DMS153 treated with DMSO at 0.1 percent for 48 hours (cell line): ENCODE measurements at regions not wholly inside any gene's neighbourhood (a gene's known extent, or its start where the extent isn't known, plus 50 kb on each side); places are given as distances from the start of the nearest gene placed in this dataset.

Source experiments
- DNase-seq: peaks from one replicate; lab custom pipeline; 2025; ENCODE audit not compliant: unreplicated experiment; lab: John Stamatoyannopoulos, UW

GRCh38 chr9:32220750-32221149 lies 163.7 kb upstream of the ACO1 start:
- no peak for DNase-seq

GRCh38 chr9:32234451-32234850 lies 150.0 kb upstream of the ACO1 start:
- DNase-seq = no peak

- no peak for DNase-seq
Observed at GRCh38 chr9:32247168-32247567, 137.3 kb upstream of the ACO1 start.

GRCh38 chr9:32248189-32248712 lies 136.2 kb upstream of the ACO1 start:
- no peak for DNase-seq

- peak; percentile 46 for DNase-seq
Observed at GRCh38 chr9:32251539-32251938, 132.9 kb upstream of the ACO1 start.

GRCh38 chr9:32253731-32254130 lies 130.7 kb upstream of the ACO1 start:
- no peak for DNase-seq

- DNase-seq = no peak
Observed at GRCh38 chr9:32255026-32255425, 129.4 kb upstream of the ACO1 start.

GRCh38 chr9:32258482-32258881 lies 126.0 kb upstream of the ACO1 start:
- DNase-seq = no peak

- DNase-seq = no peak
Observed at GRCh38 chr9:32260151-32260862, 124.1 kb upstream of the ACO1 start.

- no peak for DNase-seq
Observed at GRCh38 chr9:32264170-32264864, 120.1 kb upstream of the ACO1 start.

- no peak for DNase-seq
Observed at GRCh38 chr9:32265037-32265436, 119.4 kb upstream of the ACO1 start.

- DNase-seq = no peak
Observed at GRCh38 chr9:32278991-32279390, 105.5 kb upstream of the ACO1 start.

GRCh38 chr9:32289756-32290155 lies 94.7 kb upstream of the ACO1 start:
- no peak for DNase-seq

GRCh38 chr9:32291370-32291769 lies 93.1 kb upstream of the ACO1 start:
- no peak for DNase-seq

GRCh38 chr9:32292611-32293010 lies 91.8 kb upstream of the ACO1 start:
- DNase-seq = no peak

GRCh38 chr9:32293091-32293490 lies 91.4 kb upstream of the ACO1 start:
- no peak for DNase-seq

GRCh38 chr9:32294106-32294505 lies 90.3 kb upstream of the ACO1 start:
- no peak for DNase-seq

- no peak for DNase-seq
Observed at GRCh38 chr9:32300373-32300772, 84.1 kb upstream of the ACO1 start.

GRCh38 chr9:32304495-32304894 lies 79.9 kb upstream of the ACO1 start:
- no peak for DNase-seq

- no peak for DNase-seq
Observed at GRCh38 chr9:32306006-32306405, 78.4 kb upstream of the ACO1 start.

- DNase-seq = no peak
Observed at GRCh38 chr9:32319312-32319929, 65.0 kb upstream of the ACO1 start.

- DNase-seq = no peak
Observed at GRCh38 chr9:32322622-32323021, 61.8 kb upstream of the ACO1 start.
